ENCODE measurements at regions not wholly inside any gene's neighbourhood (a gene's known extent, or its start where the extent isn't known, plus 50 kb on each side); places are given as distances from the start of the nearest gene placed in this dataset.

- peaks cover 0 to 7% (median 2%) of the 10 kb centered on the region in 4 experiments; a peak in 2 of 7 replicates for H3K4me1 ChIP-seq (replicated peaks in 1 of 4; ENCODE audit: control insufficient read depth in 3 of 4, insufficient read depth in 4 of 4, low read length in 3 of 4)
- H3K4ac ChIP-seq (replicated peaks; ENCODE audit: insufficient read length, low read depth, low read length), result no peak overlapping the region
- H2BK12ac ChIP-seq (ENCODE audit: low read depth, low read length), result no peak overlapping the region
- no peak overlapping the region for H2AK5ac ChIP-seq (ENCODE audit: low read depth, low read length)
- H3K36me3 ChIP-seq (ENCODE audit: control insufficient read depth in 2 of 4, insufficient read depth in 4 of 4, low read length in 3 of 4), result no peaks in the 10 kb centered on the region
- 90% methylated on average over 2 of the region's 2 CpGs; no CpG with 5 or more reads in 1 of the 2 experiments for WGBS, 2 experiments (ENCODE audit: extremely low coverage in 1 of 2, insufficient coverage in 1 of 2, insufficient read length in 1 of 2, insufficient replicate concordance in 2 of 2, low coverage in 1 of 2, low lambda C conversion rate in 2 of 2, missing lambda C conversion rate in 1 of 2)
- no peak overlapping the region for H2BK20ac ChIP-seq (ENCODE audit: low read length)
- H4K20me1 ChIP-seq (replicated peaks in 1 of 2; ENCODE audit: control insufficient read depth in 1 of 2, insufficient read depth in 2 of 2, low read length in 2 of 2), result no peaks in the 10 kb centered on the region
- ChIA-PET CTCF (ENCODE audit: partially characterized antibody) (no interaction called here), POLR2A (ENCODE audit: partially characterized antibody) (no interaction called here)
- H3K23me2 ChIP-seq (ENCODE audit: low read depth, low read length), result no peaks in the 10 kb centered on the region
- H3K14ac ChIP-seq (ENCODE audit: insufficient read length), result no peak overlapping the region
- H3K9me3 ChIP-seq (ENCODE audit: insufficient read depth in 2 of 2, low read depth in 1 of 2, low read length in 1 of 2), result no peaks in the 10 kb centered on the region; a peak in 1 of 4 replicates
- H3K23ac ChIP-seq (ENCODE audit: insufficient read length), result no peak overlapping the region
- H2BK5ac ChIP-seq (ENCODE audit: low read depth, low read length), result no peak overlapping the region
- H2BK120ac ChIP-seq (replicated peaks; ENCODE audit: low read depth, low read length), result no peak overlapping the region
- H4K5ac ChIP-seq (ENCODE audit: insufficient read length, low read depth, low read length), result no peak overlapping the region
- H3K79me1 ChIP-seq (ENCODE audit: low read depth, low read length), result no peaks in the 10 kb centered on the region
- H3K4me2 ChIP-seq (ENCODE audit: insufficient read depth in 1 of 2, low read depth in 2 of 2, low read length in 2 of 2), result no peak overlapping the region
- DNase-seq (ENCODE audit: low read depth in 1 of 2, low spot score in 2 of 2) (no peak), FAIRE-seq (no peak)
- no peak overlapping the region for H2AFZ ChIP-seq (ENCODE audit: low read length)
- H3K79me2 ChIP-seq (ENCODE audit: control insufficient read depth in 1 of 2, insufficient read depth in 2 of 2, low read length in 2 of 2), result no peaks in the 10 kb centered on the region
- H3K18ac ChIP-seq (ENCODE audit: extremely low read depth, low read length), result no peak overlapping the region
- H3K56ac ChIP-seq (replicated peaks; ENCODE audit: insufficient read length, low read depth, low read length), result no peak overlapping the region
- no peak for TF ChIP-seq SIX5 (IDR thresholded peaks at IDR 0.05; ENCODE audit: low read depth, low read length)
- TF ChIP-seq HDAC6 (IDR thresholded peaks at IDR 0.05; ENCODE audit: low read depth, low read length), result no peak
- H2BK15ac ChIP-seq (ENCODE audit: low read length), result no peak overlapping the region
- H3K4me3 ChIP-seq (ENCODE audit: extremely low read depth in 1 of 4, insufficient read depth in 2 of 4, low read depth in 3 of 4, low read length in 4 of 4), result no peak overlapping the region
- no peak overlapping the region for H4K8ac ChIP-seq (ENCODE audit: extremely low read depth, insufficient read depth, low read length)
- H3K27me3 ChIP-seq (replicated peaks in 1 of 4; ENCODE audit: control insufficient read depth in 3 of 4, extremely low read depth in 1 of 4, insufficient read depth in 3 of 4, low read length in 3 of 4), result no peaks in the 10 kb centered on the region
- no peak overlapping the region for H4K91ac ChIP-seq (replicated peaks; ENCODE audit: insufficient read length, low read length)
- H3K9ac ChIP-seq (replicated peaks in 1 of 4; ENCODE audit: extremely low read depth in 1 of 4, low read depth in 3 of 4, low read length in 3 of 4), result no peak overlapping the region
- no peak overlapping the region for H3K27ac ChIP-seq (ENCODE audit: low read depth, low read length)
Measured at GRCh38 chr7:68217426-68217825, 1220.8 kb downstream of the TYW1 start.

All from H1 (cell line).